ENCODE measurements at regions not wholly inside any gene's neighbourhood (a gene's known extent, or its start where the extent isn't known, plus 50 kb on each side); places are given as distances from the start of the nearest gene placed in this dataset.
A peak's percentile ranks its signal among the peaks of the same experiment; 100 is the strongest.

DNA sequence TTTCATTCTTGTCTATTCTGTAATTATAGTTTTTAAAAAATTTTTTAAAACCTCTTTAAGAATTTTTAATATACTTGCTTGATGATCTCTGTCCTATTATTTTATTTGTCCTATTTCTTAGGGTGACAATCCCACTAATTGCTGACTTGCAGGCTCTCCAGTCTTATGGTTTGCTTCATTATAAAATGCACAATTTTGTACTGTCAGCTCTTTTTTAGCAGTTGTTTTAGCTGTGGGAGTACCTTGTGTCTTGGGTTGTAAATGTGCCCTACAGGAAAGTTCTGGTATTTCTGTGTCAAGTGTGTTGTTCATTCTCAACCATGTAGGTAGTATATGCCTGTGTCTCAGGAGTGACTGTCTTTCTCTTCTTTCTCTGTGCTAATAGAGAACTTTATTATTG, 118.2 kb upstream of the IL15 start:
- Histone ChIP-seq H3K4me3 (ENCODE audit: low read depth, low read length) (no peak overlapping the region), H3K27me3 (ENCODE audit: control insufficient read depth, insufficient read depth, low read length) (no peaks in the 10 kb centered on the region), H3K36me3 (ENCODE audit: control insufficient read depth, insufficient read depth, low read length) (no peaks in the 10 kb centered on the region)
- no peak for FAIRE-seq
- no peak for DNase-seq (ENCODE audit: low read depth)
- TF ChIP-seq CTCF (IDR thresholded peaks at IDR 0.05; ENCODE audit: insufficient read depth, low read length, severe bottlenecking), result no peak

GRCh38 chr4:141524116-141524515, 112.3 kb upstream of the IL15 start:
- Histone ChIP-seq H3K36me3 (ENCODE audit: control insufficient read depth, insufficient read depth, low read length) (no peaks in the 10 kb centered on the region), H3K27me3 (ENCODE audit: control insufficient read depth, insufficient read depth, low read length) (no peaks in the 10 kb centered on the region), H3K4me3 (ENCODE audit: low read depth, low read length) (no peak overlapping the region)
- DNase-seq (ENCODE audit: low read depth) (peak; percentile 5), FAIRE-seq (no peak)
- no peak for TF ChIP-seq CTCF (IDR thresholded peaks at IDR 0.05; ENCODE audit: insufficient read depth, low read length, severe bottlenecking)

DNA sequence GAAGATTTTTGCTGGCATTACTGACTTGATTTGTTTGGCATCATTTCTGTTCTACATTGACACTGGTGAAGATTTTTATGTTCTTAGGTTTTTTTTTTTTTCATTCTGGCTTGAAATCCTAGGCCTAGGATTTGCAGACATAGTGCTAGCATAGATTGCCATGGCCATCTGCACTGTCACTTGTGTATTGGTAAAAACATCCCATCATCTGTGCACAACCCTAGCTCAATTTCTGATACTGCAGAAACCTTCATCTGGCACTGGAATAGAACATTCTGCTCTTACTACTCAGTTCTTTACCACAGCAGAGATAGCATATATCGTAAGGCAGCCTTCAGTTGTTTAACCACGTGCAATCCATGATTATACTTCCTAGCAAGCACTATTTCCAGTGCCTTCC, 111.5 kb upstream of the IL15 start:
- no peaks in the 10 kb centered on the region for H3K27me3 ChIP-seq (ENCODE audit: control insufficient read depth, insufficient read depth, low read length)
- no peak overlapping the region for H3K4me3 ChIP-seq (ENCODE audit: low read depth, low read length)
- no peak for FAIRE-seq
- no peaks in the 10 kb centered on the region for H3K36me3 ChIP-seq (ENCODE audit: control insufficient read depth, insufficient read depth, low read length)
- no peak for TF ChIP-seq CTCF (IDR thresholded peaks at IDR 0.05; ENCODE audit: insufficient read depth, low read length, severe bottlenecking)
- no peak for DNase-seq (ENCODE audit: low read depth)

DNA sequence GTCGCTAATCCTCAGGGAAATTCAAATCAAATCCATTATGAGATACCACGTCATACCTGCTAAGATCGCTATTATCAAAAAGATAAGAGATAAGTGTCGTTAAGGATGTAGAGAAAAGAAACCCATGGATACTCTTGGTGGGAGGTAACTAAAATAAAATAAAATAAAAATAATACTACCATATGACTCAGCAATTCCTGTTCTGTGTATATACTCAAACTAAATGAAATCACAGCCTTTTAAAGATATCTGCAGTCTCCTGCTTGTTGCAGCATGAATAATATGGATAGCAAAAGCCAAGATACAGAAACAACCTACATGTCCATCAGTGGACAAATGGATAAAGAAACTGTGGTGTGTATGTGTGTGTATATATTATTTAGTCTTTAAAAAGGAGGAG, 105.8 kb upstream of the IL15 start:
- FAIRE-seq (no peak), DNase-seq (ENCODE audit: low read depth) (no peak)
- Histone ChIP-seq H3K27me3 (ENCODE audit: control insufficient read depth, insufficient read depth, low read length) (no peaks in the 10 kb centered on the region), H3K4me3 (ENCODE audit: low read depth, low read length) (no peak overlapping the region), H3K36me3 (ENCODE audit: control insufficient read depth, insufficient read depth, low read length) (no peaks in the 10 kb centered on the region)
- no peak for TF ChIP-seq CTCF (IDR thresholded peaks at IDR 0.05; ENCODE audit: insufficient read depth, low read length, severe bottlenecking)

DNA sequence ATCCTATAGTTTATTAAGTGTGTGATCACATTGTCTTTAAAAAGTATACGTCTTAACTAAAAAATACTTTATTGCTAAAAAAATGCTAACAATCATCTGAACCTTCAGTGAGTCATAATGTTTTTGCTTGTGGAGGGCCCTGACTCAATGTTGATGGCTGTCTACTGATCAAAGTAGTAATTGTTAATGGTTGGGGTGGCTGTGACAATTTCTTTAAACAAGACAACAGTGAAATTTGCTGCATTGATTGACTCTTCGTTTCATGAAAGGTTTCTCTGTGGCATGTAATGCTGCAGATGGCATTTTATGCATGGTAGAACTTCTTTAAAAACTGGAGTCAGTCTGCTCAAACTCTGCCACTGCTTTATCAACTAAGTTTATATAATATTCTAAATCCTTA, 101.4 kb upstream of the IL15 start:
- no peak for FAIRE-seq
- Histone ChIP-seq H3K4me3 (ENCODE audit: low read depth, low read length) (no peak overlapping the region), H3K36me3 (ENCODE audit: control insufficient read depth, insufficient read depth, low read length) (no peaks in the 10 kb centered on the region), H3K27me3 (ENCODE audit: control insufficient read depth, insufficient read depth, low read length) (no peaks in the 10 kb centered on the region)
- TF ChIP-seq CTCF (IDR thresholded peaks at IDR 0.05; ENCODE audit: insufficient read depth, low read length, severe bottlenecking), result no peak
- no peak for DNase-seq (ENCODE audit: low read depth)

GRCh38 chr4:141538001-141538400, 98.4 kb upstream of the IL15 start:
- DNase-seq (ENCODE audit: low read depth) (no peak), FAIRE-seq (no peak)
- H3K27me3 ChIP-seq (ENCODE audit: control insufficient read depth, insufficient read depth, low read length), result no peaks in the 10 kb centered on the region
- no peak overlapping the region for H3K4me3 ChIP-seq (ENCODE audit: low read depth, low read length)
- no peak for TF ChIP-seq CTCF (IDR thresholded peaks at IDR 0.05; ENCODE audit: insufficient read depth, low read length, severe bottlenecking)
- no peaks in the 10 kb centered on the region for H3K36me3 ChIP-seq (ENCODE audit: control insufficient read depth, insufficient read depth, low read length)
